ENCODE measurements at regions not wholly inside any gene's neighbourhood (a gene's known extent, or its start where the extent isn't known, plus 50 kb on each side); places are given as distances from the start of the nearest gene placed in this dataset.
A peak's percentile ranks its signal among the peaks of the same experiment; 100 is the strongest.

DNA sequence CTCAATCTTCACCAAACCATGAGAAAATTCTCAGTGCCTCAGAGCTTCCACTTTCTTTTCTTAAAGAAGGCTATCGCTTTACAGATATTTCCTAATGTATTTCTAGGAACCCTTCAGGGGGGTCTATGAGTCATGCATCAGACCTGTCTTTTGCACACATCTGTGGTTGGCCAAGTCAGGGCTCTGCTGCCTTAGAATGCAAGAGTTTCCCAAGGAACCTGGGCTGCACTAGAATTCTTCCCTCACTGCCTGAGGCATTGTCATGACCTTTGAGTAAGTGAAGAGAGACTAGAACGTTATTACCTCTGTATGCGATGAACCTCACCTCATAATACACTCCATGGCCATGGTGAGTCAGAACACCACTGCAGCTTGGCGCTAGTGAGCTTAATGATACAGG lies 365.0 kb upstream of the ID4 start:
- Histone ChIP-seq H2AFZ (ENCODE audit: low read depth, low read length, poor library complexity, severe bottlenecking) (peak overlapping the region; percentile 55), H3K36me3 (ENCODE audit: control insufficient read depth in 1 of 2, insufficient read depth in 2 of 2, low read length in 2 of 2) (no peaks in the 10 kb centered on the region), H3K4me2 (ENCODE audit: low read length) (peak overlapping the region; percentile 39), H3K4me1 (ENCODE audit: control insufficient read depth in 1 of 2, insufficient read depth in 2 of 2, low read length in 2 of 2) (peaks cover 7 to 9% of the 10 kb centered on the region in 2 experiments; a peak in 3 of 4 replicates), H3K4me3 (replicated peaks in 1 of 2; ENCODE audit: low read depth in 1 of 2, low read length in 2 of 2) (no peak overlapping the region), H3K27ac (ENCODE audit: low read depth, low read length) (0 out of 2 replicates have a peak overlapping the region, but pooled peaks have one; percentile 6), H3K9me3 (ENCODE audit: control insufficient read depth in 1 of 2, insufficient read depth in 1 of 2, low read depth in 1 of 2, low read length in 2 of 2) (no peaks in the 10 kb centered on the region), H4K20me1 (ENCODE audit: insufficient read depth) (no peaks in the 10 kb centered on the region), H3K27me3 (ENCODE audit: insufficient read depth, low read length) (no peaks in the 10 kb centered on the region), H3K79me2 (ENCODE audit: insufficient read depth, low read length) (no peaks in the 10 kb centered on the region), H3K9me2 (ENCODE audit: insufficient read depth) (no peaks in the 10 kb centered on the region), H3K9ac (ENCODE audit: low read length) (no peak overlapping the region)
- ATAC-seq (peak; percentile 69), DNase-seq (ENCODE audit: low read depth, low spot score) (peak; percentile 22)
- ChIA-PET CTCF (no interaction called here), RAD21 (ENCODE audit: low non-redundant PET in 1 of 2, low total read pairs in 2 of 2, uncharacterized antibody in 2 of 2, unreplicated experiment in 2 of 2) (interaction anchor here in 1 of 2 experiments (0.6 kb wide), 1 partner anchor 57 kb away, joined by 3 read pairs; no protein-coding TSS in a partner anchor), POLR2A (interaction anchor here (0.6 kb wide), 1 partner anchor 16 kb away, joined by 4 read pairs; no protein-coding TSS in a partner anchor)
- TF ChIP-seq FOSL1 (IDR thresholded peaks at IDR 0.05; ENCODE audit: low read depth) (peak; percentile 43; the same call in 1 of the 2 replicates), JUND (IDR thresholded peaks at IDR 0.05) (0 out of 2 replicates have a peak, but pooled peaks have one; percentile 23), SRF (IDR thresholded peaks at IDR 0.05; ENCODE audit: low read depth) (no peak), POLR2AphosphoS5 (IDR thresholded peaks at IDR 0.05; ENCODE audit: low read depth, low read length) (no peak), TCF7L2 (IDR thresholded peaks at IDR 0.05; ENCODE audit: borderline replicate concordance, extremely low read depth, insufficient read depth, insufficient read length) (no peak), EZH2phosphoT487 (IDR thresholded peaks at IDR 0.05; ENCODE audit: borderline replicate concordance) (no peak), SP1 (IDR thresholded peaks at IDR 0.05; ENCODE audit: low read depth) (no peak; the same call in none of the 2 replicates), EGR1 (IDR thresholded peaks at IDR 0.05; ENCODE audit: low read depth) (no peak), RAD21 (IDR thresholded peaks at IDR 0.05; ENCODE audit: low read depth) (no peak), EZH2 (IDR thresholded peaks at IDR 0.05) (no peak), ELF1 (IDR thresholded peaks at IDR 0.05; ENCODE audit: borderline replicate concordance, low read depth) (no peak), ZFX (IDR thresholded peaks at IDR 0.05) (no peak), YY1 (IDR thresholded peaks at IDR 0.05; ENCODE audit: extremely low read depth, insufficient replicate concordance, low read depth, low read length) (no peak), CBX3 (IDR thresholded peaks at IDR 0.05; ENCODE audit: low read depth) (no peak), ZNF274 (IDR thresholded peaks at IDR 0.05; ENCODE audit: low read depth, low read length) (no peak), CEBPB (IDR thresholded peaks at IDR 0.05; ENCODE audit: low read depth) (0 out of 2 replicates have a peak, but pooled peaks have one; percentile 16)
- TF ChIP-seq, protein P1, sequence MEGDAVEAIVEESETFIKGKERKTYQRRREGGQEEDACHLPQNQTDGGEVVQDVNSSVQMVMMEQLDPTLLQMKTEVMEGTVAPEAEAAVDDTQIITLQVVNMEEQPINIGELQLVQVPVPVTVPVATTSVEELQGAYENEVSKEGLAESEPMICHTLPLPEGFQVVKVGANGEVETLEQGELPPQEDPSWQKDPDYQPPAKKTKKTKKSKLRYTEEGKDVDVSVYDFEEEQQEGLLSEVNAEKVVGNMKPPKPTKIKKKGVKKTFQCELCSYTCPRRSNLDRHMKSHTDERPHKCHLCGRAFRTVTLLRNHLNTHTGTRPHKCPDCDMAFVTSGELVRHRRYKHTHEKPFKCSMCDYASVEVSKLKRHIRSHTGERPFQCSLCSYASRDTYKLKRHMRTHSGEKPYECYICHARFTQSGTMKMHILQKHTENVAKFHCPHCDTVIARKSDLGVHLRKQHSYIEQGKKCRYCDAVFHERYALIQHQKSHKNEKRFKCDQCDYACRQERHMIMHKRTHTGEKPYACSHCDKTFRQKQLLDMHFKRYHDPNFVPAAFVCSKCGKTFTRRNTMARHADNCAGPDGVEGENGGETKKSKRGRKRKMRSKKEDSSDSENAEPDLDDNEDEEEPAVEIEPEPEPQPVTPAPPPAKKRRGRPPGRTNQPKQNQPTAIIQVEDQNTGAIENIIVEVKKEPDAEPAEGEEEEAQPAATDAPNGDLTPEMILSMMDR (IDR thresholded peaks at IDR 0.05 in 2 of 3, conservative IDR thresholded peaks at IDR 0.05 in 1 of 3; ENCODE audit: borderline replicate concordance in 1 of 3, insufficient read depth in 1 of 3, low read depth in 2 of 3, low read length in 2 of 3), result no peak
- TF ChIP-seq, protein P2, sequence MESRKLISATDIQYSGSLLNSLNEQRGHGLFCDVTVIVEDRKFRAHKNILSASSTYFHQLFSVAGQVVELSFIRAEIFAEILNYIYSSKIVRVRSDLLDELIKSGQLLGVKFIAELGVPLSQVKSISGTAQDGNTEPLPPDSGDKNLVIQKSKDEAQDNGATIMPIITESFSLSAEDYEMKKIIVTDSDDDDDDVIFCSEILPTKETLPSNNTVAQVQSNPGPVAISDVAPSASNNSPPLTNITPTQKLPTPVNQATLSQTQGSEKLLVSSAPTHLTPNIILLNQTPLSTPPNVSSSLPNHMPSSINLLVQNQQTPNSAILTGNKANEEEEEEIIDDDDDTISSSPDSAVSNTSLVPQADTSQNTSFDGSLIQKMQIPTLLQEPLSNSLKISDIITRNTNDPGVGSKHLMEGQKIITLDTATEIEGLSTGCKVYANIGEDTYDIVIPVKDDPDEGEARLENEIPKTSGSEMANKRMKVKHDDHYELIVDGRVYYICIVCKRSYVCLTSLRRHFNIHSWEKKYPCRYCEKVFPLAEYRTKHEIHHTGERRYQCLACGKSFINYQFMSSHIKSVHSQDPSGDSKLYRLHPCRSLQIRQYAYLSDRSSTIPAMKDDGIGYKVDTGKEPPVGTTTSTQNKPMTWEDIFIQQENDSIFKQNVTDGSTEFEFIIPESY (IDR thresholded peaks at IDR 0.05; ENCODE audit: extremely low read depth, insufficient replicate concordance, low read length), result no peak
- TF ChIP-seq, protein P3, sequence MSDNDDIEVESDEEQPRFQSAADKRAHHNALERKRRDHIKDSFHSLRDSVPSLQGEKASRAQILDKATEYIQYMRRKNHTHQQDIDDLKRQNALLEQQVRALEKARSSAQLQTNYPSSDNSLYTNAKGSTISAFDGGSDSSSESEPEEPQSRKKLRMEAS (IDR thresholded peaks at IDR 0.05), result no peak
- TF ChIP-seq, protein P4, sequence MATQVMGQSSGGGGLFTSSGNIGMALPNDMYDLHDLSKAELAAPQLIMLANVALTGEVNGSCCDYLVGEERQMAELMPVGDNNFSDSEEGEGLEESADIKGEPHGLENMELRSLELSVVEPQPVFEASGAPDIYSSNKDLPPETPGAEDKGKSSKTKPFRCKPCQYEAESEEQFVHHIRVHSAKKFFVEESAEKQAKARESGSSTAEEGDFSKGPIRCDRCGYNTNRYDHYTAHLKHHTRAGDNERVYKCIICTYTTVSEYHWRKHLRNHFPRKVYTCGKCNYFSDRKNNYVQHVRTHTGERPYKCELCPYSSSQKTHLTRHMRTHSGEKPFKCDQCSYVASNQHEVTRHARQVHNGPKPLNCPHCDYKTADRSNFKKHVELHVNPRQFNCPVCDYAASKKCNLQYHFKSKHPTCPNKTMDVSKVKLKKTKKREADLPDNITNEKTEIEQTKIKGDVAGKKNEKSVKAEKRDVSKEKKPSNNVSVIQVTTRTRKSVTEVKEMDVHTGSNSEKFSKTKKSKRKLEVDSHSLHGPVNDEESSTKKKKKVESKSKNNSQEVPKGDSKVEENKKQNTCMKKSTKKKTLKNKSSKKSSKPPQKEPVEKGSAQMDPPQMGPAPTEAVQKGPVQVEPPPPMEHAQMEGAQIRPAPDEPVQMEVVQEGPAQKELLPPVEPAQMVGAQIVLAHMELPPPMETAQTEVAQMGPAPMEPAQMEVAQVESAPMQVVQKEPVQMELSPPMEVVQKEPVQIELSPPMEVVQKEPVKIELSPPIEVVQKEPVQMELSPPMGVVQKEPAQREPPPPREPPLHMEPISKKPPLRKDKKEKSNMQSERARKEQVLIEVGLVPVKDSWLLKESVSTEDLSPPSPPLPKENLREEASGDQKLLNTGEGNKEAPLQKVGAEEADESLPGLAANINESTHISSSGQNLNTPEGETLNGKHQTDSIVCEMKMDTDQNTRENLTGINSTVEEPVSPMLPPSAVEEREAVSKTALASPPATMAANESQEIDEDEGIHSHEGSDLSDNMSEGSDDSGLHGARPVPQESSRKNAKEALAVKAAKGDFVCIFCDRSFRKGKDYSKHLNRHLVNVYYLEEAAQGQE (IDR thresholded peaks at IDR 0.05; ENCODE audit: low read depth), result no peak
- no TSS peak for BruUV-seq (replicated peaks)
- intact Hi-C loops (cut with micrococcal nuclease), result loop anchor here (5.0 to 10.0 kb wide), 2 partner anchors 380 to 583 kb away; no protein-coding TSS in a partner anchor
